WI38 (cell line): ENCODE measurements at regions not wholly inside any gene's neighbourhood (a gene's known extent, or its start where the extent isn't known, plus 50 kb on each side); places are given as distances from the start of the nearest gene placed in this dataset.

ENCODE experiments used
- H3K4me3 ChIP-seq: 2 replicates; pipeline ENCODE4 v1.5.1; 2011; ENCODE audit warnings: low read depth, mild to moderate bottlenecking, control low read depth, low read length
- CTCF ChIP-seq: IDR thresholded peaks from 2 replicates; pipeline ENCODE4 v1.5.1; 2012; ENCODE audit warnings: low read depth, mild to moderate bottlenecking, control low read depth, low read length

GRCh38 chr22:22035203-22035602 is 52.6 kb upstream of the TOP3B start:
- TF ChIP-seq CTCF, result no peak
- H3K4me3 ChIP-seq, result no peak overlapping the region

- no peak overlapping the region for H3K4me3 ChIP-seq
- TF ChIP-seq CTCF, result no peak
Observed at GRCh38 chr22:22034469-22035132, 52.0 kb upstream of the TOP3B start.

GRCh38 chr22:22033803-22034468 is 51.3 kb upstream of the TOP3B start:
- no peak overlapping the region for H3K4me3 ChIP-seq
- TF ChIP-seq CTCF, result no peak

- H3K4me3 ChIP-seq, result no peak overlapping the region
- no peak for TF ChIP-seq CTCF
Observed at GRCh38 chr22:22032906-22033802, 50.6 kb upstream of the TOP3B start.

- H3K4me3 ChIP-seq, result no peak overlapping the region
- TF ChIP-seq CTCF, result no peak
Observed at GRCh38 chr22:22032099-22032905, 49.7 kb upstream of the TOP3B start.
